PC-3 (cell line): ENCODE measurements at regions not wholly inside any gene's neighbourhood (a gene's known extent, or its start where the extent isn't known, plus 50 kb on each side); places are given as distances from the start of the nearest gene placed in this dataset.

ENCODE experiments used
- ATAC-seq: fragments of 200-7000 bp; cut with Tn5 transposase; 2 replicates; pipeline ENCODE4 v1.9.1; 2020; ENCODE audit warnings: mild to moderate bottlenecking, moderate library complexity
- BruUV-seq: library from RNA; stranded (reverse); fragments of 400-500 nt; replicated peaks from 2 replicates; lab custom pipeline; 2021; lab: Mats Ljungman, UMichigan
- CTCF ChIA-PET: fragments of 300-600 bp; sonication (Branson Sonifier 250); formaldehyde crosslinking; loops from one replicate; lab custom pipeline; 2022; ENCODE audit warnings: antibody characterized with exemption; lab: Charles Lee
- POLR2A ChIA-PET: fragments of 300-600 bp; sonication (Branson Sonifier 250); formaldehyde crosslinking; loops from one replicate; lab custom pipeline; 2022; ENCODE audit warnings: antibody characterized with exemption; ENCODE audit not compliant: unreplicated experiment; lab: Charles Lee
- DNase-seq: peaks from one replicate; pipeline ENCODE4 v3.0.0-alpha.2; 2015
- H2AFZ ChIP-seq: fragments of 300-600 bp; sonication (generic); 2 replicates; pipeline ENCODE4 v1.6.0; 2016; ENCODE audit warnings: antibody characterized with exemption, low read length
- H3F3A ChIP-seq: fragments of 300-600 bp; sonication (generic); one replicate; pipeline ENCODE4 v1.6.0; 2017; ENCODE audit warnings: antibody characterized with exemption, low read length, control low read depth, mild to moderate bottlenecking; ENCODE audit not compliant: unreplicated experiment
- H3K27ac ChIP-seq: fragments of 300-600 bp; sonication (generic); 2 replicates; pipeline ENCODE4 v1.5.1; 2016; ENCODE audit warnings: mild to moderate bottlenecking, low read length
- H3K27me3 ChIP-seq: fragments of 300-600 bp; sonication (generic); 2 replicates; pipeline ENCODE4 v1.6.1; 2016; ENCODE audit warnings: low read length, mixed read lengths
- H3K36me3 ChIP-seq: fragments of 300-600 bp; sonication (generic); 2 replicates; pipeline ENCODE4 v1.6.1; 2016; ENCODE audit warnings: low read depth, mixed run types, low read length, mixed read lengths
- H3K4me1 ChIP-seq: fragments of 300-600 bp; sonication (generic); 2 replicates; pipeline ENCODE4 v1.5.1; 2016; ENCODE audit warnings: low read length; ENCODE audit not compliant: insufficient read depth
- H3K4me2 ChIP-seq: fragments of 300-600 bp; sonication (generic); 2 replicates; pipeline ENCODE4 v1.6.0; 2016; ENCODE audit warnings: low read length
- H3K4me3 ChIP-seq: fragments of 300-600 bp; sonication (generic); 2 replicates; pipeline ENCODE4 v1.5.1; 2016; ENCODE audit warnings: mild to moderate bottlenecking, low read length, mixed read lengths
- H3K79me2 ChIP-seq: fragments of 300-600 bp; sonication (generic); 2 replicates; pipeline ENCODE4 v1.6.1; 2017; ENCODE audit warnings: low read length, mixed read lengths
- H3K9ac ChIP-seq: fragments of 300-600 bp; sonication (generic); 2 replicates; pipeline ENCODE4 v1.6.0; 2016; ENCODE audit warnings: mild to moderate bottlenecking, low read length
- H3K9me2 ChIP-seq: fragments of 300-600 bp; sonication (generic); replicated peaks from 2 replicates; pipeline ENCODE4 v1.6.1; 2016; ENCODE audit warnings: mixed run types, low read length, mixed read lengths
- H3K9me3 ChIP-seq: fragments of 300-600 bp; sonication (generic); 2 replicates; pipeline ENCODE4 v1.6.1; 2016; ENCODE audit warnings: low read length, mixed read lengths
- H4K20me1 ChIP-seq: fragments of 300-600 bp; sonication (generic); 2 replicates; pipeline ENCODE4 v1.6.1; 2016; ENCODE audit warnings: low read length, mixed read lengths
- EZH2 ChIP-seq: fragments of 300-600 bp; sonication (generic); IDR thresholded peaks from one replicate; pipeline ENCODE4 v1.6.1; 2017; ENCODE audit warnings: antibody characterized with exemption, mild to moderate bottlenecking, low read length; ENCODE audit not compliant: unreplicated experiment
- EZH2phosphoT487 ChIP-seq: fragments of 300-600 bp; sonication (generic); IDR thresholded peaks from 2 replicates; pipeline ENCODE4 v1.6.1; 2018; ENCODE audit warnings: mild to moderate bottlenecking, antibody characterized with exemption, low read length, borderline replicate concordance
- intact Hi-C: fragments of 100-400 bp; cut with micrococcal nuclease; formaldehyde crosslinking; loops from 2 replicates; pipeline ENCODE4 v1.9.0; 2023
- TF ChIP-seq, protein P1 (sequence below): fragments of 300-600 bp; sonication (generic); conservative IDR thresholded peaks from 2 replicates; pipeline ENCODE4 v1.5.1; 2017; ENCODE audit warnings: antibody characterized with exemption, low read depth, mild to moderate bottlenecking, low read length

GRCh38 chr9:89869793-89870580, 265.2 kb downstream of the GADD45G start:
- BruUV-seq = no TSS peak
- no peak for DNase-seq
- POLR2A ChIA-PET = no interaction called here
- Histone ChIP-seq H3K9me2 (no peaks in the 10 kb centered on the region), H3K9ac (no peak overlapping the region), H3K36me3 (no peaks in the 10 kb centered on the region), H3K9me3 (no peaks in the 10 kb centered on the region), H3K4me3 (no peak overlapping the region), H3K4me1 (no peaks in the 10 kb centered on the region), H3F3A (no peaks in the 10 kb centered on the region), H3K4me2 (no peak overlapping the region), H3K79me2 (no peaks in the 10 kb centered on the region), H2AFZ (no peak overlapping the region), H4K20me1 (no peaks in the 10 kb centered on the region), H3K27ac (no peak overlapping the region), H3K27me3 (0 out of 2 replicates have a peak, but pooled peaks cover 4% of the 10 kb centered on the region)
- intact Hi-C loops = no loop called here
- CTCF ChIA-PET = no interaction called here
- no peak for ATAC-seq
- TF ChIP-seq, protein P1, sequence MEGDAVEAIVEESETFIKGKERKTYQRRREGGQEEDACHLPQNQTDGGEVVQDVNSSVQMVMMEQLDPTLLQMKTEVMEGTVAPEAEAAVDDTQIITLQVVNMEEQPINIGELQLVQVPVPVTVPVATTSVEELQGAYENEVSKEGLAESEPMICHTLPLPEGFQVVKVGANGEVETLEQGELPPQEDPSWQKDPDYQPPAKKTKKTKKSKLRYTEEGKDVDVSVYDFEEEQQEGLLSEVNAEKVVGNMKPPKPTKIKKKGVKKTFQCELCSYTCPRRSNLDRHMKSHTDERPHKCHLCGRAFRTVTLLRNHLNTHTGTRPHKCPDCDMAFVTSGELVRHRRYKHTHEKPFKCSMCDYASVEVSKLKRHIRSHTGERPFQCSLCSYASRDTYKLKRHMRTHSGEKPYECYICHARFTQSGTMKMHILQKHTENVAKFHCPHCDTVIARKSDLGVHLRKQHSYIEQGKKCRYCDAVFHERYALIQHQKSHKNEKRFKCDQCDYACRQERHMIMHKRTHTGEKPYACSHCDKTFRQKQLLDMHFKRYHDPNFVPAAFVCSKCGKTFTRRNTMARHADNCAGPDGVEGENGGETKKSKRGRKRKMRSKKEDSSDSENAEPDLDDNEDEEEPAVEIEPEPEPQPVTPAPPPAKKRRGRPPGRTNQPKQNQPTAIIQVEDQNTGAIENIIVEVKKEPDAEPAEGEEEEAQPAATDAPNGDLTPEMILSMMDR = no peak
- TF ChIP-seq EZH2phosphoT487 (no peak), EZH2 (no peak)

DNA sequence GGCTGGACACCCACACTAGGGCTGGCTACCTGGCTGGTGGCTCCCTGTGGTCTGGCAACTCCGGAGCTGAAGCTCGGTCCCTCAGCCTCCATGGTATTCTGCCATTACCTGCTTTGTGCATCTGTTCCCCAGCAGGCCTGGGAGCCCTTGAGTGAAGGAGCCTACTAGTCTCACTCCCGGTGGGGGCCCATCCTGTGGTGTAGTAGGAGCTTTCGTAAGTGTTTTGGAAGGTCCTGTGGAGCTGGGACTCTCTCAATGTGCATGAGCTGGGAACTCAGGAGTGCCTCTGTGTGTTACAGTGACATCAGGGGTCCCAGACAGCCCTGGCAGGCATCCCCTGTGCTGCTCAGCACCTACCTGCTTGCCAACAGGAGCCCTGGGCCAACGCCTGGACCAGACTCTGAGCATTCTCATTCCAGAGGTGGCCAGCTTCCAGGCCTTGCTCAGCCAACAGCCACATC, 267.1 kb downstream of the GADD45G start:
- Histone ChIP-seq H3K4me3 (no peak overlapping the region), H3K79me2 (no peaks in the 10 kb centered on the region), H3K36me3 (no peaks in the 10 kb centered on the region), H3K4me1 (no peaks in the 10 kb centered on the region), H3F3A (no peaks in the 10 kb centered on the region), H4K20me1 (no peaks in the 10 kb centered on the region), H3K27ac (no peak overlapping the region), H2AFZ (no peak overlapping the region), H3K4me2 (no peak overlapping the region), H3K9me3 (no peaks in the 10 kb centered on the region), H3K9me2 (no peaks in the 10 kb centered on the region), H3K9ac (no peak overlapping the region), H3K27me3 (0 out of 2 replicates have a peak, but pooled peaks cover 9% of the 10 kb centered on the region)
- TF ChIP-seq, protein P1 = no peak
- TF ChIP-seq EZH2phosphoT487 = no peak
- no TSS peak for BruUV-seq
- CTCF ChIA-PET = interaction anchor here (0.5 kb wide), 1 partner anchor 773 kb away, joined by 3 read pairs; no protein-coding TSS in a partner anchor
- ATAC-seq (no peak), DNase-seq (no peak)
- intact Hi-C loops = no loop called here
- POLR2A ChIA-PET = no interaction called here

- no peaks in the 10 kb centered on the region for H3K36me3 ChIP-seq
- ATAC-seq (no peak), DNase-seq (no peak)
- no peak overlapping the region for H3K4me3 ChIP-seq
- H3K4me2 ChIP-seq = no peak overlapping the region
- no peaks in the 10 kb centered on the region for H3K4me1 ChIP-seq
- no peaks in the 10 kb centered on the region for H3K9me3 ChIP-seq
- no peaks in the 10 kb centered on the region for H3K79me2 ChIP-seq
- ChIA-PET POLR2A (no interaction called here), CTCF (interaction anchor here (0.5 kb wide), 1 partner anchor 773 kb away, joined by 3 read pairs; no protein-coding TSS in a partner anchor)
- no peaks in the 10 kb centered on the region for H4K20me1 ChIP-seq
- no peaks in the 10 kb centered on the region for H3F3A ChIP-seq
- intact Hi-C loops = no loop called here
- H3K27ac ChIP-seq = no peak overlapping the region
- 0 out of 2 replicates have a peak, but pooled peaks cover 9% of the 10 kb centered on the region for H3K27me3 ChIP-seq
- no peak overlapping the region for H2AFZ ChIP-seq
- H3K9me2 ChIP-seq = no peaks in the 10 kb centered on the region
- TF ChIP-seq, protein P1 = no peak
- TF ChIP-seq EZH2phosphoT487 = no peak
- no peak for TF ChIP-seq EZH2
- no TSS peak for BruUV-seq
- no peak overlapping the region for H3K9ac ChIP-seq
Measured at GRCh38 chr9:89872426-89872912, 267.7 kb downstream of the GADD45G start.
